PC-9 (cell line): ENCODE measurements at regions not wholly inside any gene's neighbourhood (a gene's known extent, or its start where the extent isn't known, plus 50 kb on each side); places are given as distances from the start of the nearest gene placed in this dataset.

Experiments
- CTCF ChIP-seq: fragments of 200-600 bp; sonication (generic); conservative IDR thresholded peaks from 2 replicates; pipeline ENCODE4 v1.6.1; 2017; ENCODE audit warnings: mixed run types, antibody characterized with exemption, mild to moderate bottlenecking, moderate library complexity
- EZH2 ChIP-seq: fragments of 200-600 bp; sonication (generic); IDR thresholded peaks from 2 replicates; pipeline ENCODE4 v1.8.0; 2017; ENCODE audit warnings: antibody characterized with exemption, low read depth

GRCh38 chr10:59087486-59087885 lies 89.0 kb upstream of the PHYHIPL start:
- TF ChIP-seq CTCF (no peak), EZH2 (no peak)
